ENCODE measurements at regions not wholly inside any gene's neighbourhood (a gene's known extent, or its start where the extent isn't known, plus 50 kb on each side); places are given as distances from the start of the nearest gene placed in this dataset.

GRCh38 chr3:76367281-76367680 lies 581.9 kb upstream of the ZNF717 start:
- TF ChIP-seq POLR2A (IDR thresholded peaks at IDR 0.05; ENCODE audit: low read depth, low read length) = no peak
- TF ChIP-seq TAF1 (IDR thresholded peaks at IDR 0.05; ENCODE audit: borderline replicate concordance, low read depth, low read length) = no peak
- no peak for TF ChIP-seq POLR2AphosphoS5 (IDR thresholded peaks at IDR 0.05; ENCODE audit: low read depth, low read length)

Measured in GM12892 (cell line).